GM18507 (cell line): ENCODE measurements at regions not wholly inside any gene's neighbourhood (a gene's known extent, or its start where the extent isn't known, plus 50 kb on each side); places are given as distances from the start of the nearest gene placed in this dataset.
"Not testable (repeated sequence)": the region's sequence is repeated elsewhere in the genome, so short reads cannot be mapped to it uniquely, and the experiment has no call there.

ENCODE experiments used
- DNase-seq: peaks from one replicate; pipeline ENCODE4 v3.0.0; 2011; ENCODE audit warnings: low read depth; ENCODE audit not compliant: insufficient read length; ENCODE audit errors: extremely low spot score
- FAIRE-seq: peaks from 2 replicates; lab custom pipeline; 2011; peaks lifted over from hg19 to GRCh38; lab: Jason Lieb, UNC

DNA sequence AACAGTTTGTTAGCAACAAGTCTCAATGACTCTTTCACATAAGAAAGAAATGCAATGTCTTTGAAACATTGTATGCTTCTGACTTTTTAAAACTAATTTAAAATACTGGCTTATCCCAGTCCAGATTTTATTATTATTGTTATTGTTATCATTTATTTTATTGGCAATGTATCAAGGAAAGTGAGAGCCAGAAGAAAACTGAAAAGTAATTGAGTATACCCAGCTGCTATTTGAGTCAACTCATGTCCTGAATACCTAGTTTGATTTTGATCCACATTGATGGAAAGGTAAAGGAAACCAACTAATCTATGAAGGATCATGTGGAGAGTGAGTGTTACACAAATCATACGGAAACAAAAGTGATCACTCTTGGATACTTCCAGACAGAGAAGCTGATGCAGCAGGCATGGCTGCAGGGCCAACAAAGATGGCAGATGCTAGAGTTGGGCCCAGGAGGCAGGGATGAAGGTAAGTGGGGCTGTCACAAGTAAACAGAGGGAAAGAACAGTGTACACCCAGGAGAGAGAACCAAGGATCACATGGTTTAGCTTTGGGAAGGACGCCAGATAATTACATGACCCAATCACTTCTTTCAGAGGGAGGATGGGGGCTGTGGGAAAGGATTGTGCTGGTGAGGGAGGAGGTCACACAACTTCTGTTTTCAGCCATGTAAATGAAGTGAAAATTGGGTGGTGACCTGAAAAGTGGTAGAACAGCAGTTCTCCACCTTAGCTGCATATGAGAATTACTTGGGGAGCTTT, 179.2 kb upstream of the NAMPT start:
- DNase-seq (no peak), FAIRE-seq (no peak)

- DNase-seq: no peak
- FAIRE-seq: no peak
These were observed 178.2 kb upstream of the NAMPT start for GRCh38 chr7:106462914-106463482.

GRCh38 chr7:106462365-106462859, 177.6 kb upstream of the NAMPT start:
- DNase-seq (peak; percentile 11), FAIRE-seq (peak; percentile 76)

DNA sequence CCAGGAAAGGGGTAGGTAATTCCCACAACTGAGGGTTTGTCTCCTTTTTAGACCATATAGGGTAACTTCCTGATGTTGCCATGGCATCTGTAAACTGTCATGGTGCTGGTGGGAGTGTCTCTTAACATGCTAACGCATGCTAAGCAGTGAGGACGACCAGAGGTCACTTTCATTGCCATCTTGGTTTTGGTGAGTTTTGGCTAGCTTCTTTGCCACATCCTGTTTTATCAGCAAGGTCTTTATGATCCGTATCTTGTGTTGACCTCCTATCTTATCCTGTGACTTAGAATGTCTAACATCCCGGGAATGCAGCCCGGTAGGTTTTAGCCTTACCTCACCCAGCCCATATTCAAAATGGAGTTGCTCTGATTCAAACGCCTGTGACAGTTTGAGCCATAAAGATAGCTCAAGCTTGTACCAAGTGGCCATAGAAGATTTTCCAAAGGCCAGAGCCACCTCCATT, 176.0 kb upstream of the NAMPT start:
- FAIRE-seq: no peak
- DNase-seq: no peak

DNA sequence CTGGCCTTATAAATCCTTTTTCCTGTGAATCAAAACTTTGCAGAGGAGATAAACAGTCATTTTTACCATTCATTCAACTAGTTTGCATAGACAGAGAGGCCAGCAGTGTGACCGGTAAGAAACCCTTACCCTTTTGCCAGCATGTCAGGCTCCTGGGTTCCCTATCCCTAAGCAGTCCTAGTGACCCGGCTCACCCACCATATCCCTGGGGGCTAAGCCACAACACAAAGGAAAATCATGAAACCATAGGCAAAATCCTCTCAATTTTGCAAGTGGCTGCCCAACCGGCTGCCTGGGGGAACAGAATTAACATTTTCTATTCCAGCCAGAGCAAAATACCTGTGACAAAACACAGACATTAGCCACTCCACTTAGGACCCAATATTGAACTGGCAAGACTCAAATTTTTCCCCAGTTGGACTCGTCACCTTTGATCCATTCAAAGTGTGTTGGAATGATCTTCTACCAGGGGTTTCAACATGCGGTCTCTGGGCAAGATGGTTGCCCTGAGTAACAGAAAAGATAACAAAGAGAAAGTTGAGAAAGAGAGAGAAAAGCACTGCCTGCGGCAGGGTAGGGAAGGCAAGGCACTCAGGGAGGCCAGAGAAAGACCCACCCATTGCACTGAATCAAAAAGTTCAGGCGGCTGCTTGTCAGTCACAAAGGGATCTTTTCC, 174.8 kb upstream of the NAMPT start:
- DNase-seq: no peak
- FAIRE-seq: no peak

DNA sequence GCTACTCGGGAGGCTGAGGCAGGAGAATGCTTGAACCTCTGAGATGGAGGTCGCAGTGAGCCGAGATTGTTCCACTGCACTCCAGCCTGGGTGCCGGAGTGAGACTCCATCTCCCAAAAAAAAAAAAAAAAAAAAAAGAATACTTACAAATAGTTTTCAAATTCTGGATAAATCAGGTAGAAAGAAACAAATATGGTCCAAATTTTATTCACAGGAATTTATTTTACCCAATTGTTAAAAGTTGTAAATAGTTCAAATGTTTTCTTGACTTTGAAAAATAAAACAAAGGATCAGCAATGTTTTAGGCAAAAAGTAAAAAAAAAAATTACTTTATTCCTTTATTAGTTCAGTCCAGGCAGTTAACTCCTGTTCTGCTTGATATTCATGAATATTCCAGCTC, 172.9 kb upstream of the NAMPT start:
- DNase-seq (no peak), FAIRE-seq (no peak)

- no peak for DNase-seq
- FAIRE-seq: no peak
These were observed 171.5 kb upstream of the NAMPT start for GRCh38 chr7:106456329-106456728.

DNA sequence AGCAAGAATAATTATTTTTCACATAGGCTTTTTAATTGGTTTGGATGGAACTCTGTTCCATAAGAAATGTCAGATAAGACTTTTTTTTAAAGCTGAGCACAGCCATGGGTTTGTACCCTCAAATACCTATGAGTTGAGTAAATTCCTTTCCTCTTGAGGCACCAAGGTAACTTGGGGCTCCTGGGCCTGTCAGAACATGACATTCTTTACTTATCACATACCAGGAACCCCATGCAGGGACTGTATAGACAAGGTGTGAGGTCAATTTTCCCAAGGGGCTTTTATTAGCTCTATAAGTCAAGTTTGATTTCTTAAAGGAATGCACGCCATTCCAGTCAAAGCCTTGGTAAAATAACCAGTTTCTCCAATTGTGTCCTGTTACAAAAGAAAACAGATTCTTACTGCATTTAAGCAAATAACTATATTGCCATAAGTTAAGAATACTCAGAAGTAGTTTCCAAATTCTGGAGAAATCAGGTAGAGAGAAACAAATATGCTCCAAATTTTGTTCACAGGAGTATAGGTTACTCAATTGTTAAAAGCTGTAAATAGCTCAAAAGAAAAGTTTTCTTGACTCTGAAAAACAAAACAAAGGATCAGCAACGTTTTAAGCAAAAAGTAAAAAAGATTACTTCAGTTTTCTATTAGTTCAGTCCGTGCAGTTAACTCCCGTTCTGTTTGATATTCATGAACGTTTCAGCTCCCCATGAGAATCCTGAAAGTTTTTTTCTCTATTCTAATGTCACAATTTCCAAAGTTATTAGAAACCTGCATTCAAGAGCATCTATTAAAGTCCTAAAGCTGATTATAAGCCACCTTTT, 167.5 kb upstream of the NAMPT start:
- no peak for FAIRE-seq

DNA sequence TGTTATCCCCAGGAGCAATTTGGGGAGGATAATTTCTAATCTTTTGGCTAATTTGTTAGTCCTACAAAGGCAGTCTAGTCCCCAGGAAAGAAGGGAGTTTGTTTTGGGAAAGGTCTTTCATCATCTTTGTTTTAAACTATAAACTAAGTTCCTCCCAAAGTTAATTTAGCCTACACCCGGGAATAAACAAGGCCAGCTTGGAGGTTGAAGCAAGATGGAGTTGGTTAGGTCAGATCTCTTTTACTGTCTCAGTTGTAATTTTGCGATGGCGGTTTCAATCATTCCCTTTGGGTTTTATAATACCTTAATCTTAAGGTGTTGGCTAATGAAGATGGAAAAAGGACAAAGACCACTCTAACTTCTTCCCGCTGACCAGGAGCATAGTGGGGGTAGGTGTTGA, 166.4 kb upstream of the NAMPT start:
- no peak for DNase-seq
- no peak for FAIRE-seq

More for the DNA sequence above, 167.5 kb upstream of the NAMPT start:
- no peak for DNase-seq

DNA sequence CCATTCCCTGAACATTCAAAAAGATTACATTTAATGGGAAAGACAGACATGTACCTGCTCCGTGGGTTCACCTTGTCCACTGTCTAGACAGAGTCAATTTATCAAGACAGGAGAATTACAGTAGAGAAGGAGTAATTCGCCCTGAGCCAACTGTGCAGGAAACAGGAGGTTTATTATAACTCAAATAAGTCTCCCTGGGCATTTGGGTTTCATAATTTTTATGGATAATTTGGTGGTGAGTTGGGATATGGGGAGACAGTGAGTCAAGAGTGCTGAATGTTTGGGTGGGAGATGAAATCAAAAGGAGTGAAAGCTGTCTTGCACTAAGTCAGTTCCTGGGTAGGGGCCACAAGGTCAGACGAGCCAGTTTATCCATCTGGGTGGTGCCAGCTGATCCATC, 165.9 kb upstream of the NAMPT start:
- FAIRE-seq (no peak), DNase-seq (no peak)

GRCh38 chr7:106448992-106449859, 164.4 kb upstream of the NAMPT start:
- DNase-seq (no peak), FAIRE-seq (no peak)

DNA sequence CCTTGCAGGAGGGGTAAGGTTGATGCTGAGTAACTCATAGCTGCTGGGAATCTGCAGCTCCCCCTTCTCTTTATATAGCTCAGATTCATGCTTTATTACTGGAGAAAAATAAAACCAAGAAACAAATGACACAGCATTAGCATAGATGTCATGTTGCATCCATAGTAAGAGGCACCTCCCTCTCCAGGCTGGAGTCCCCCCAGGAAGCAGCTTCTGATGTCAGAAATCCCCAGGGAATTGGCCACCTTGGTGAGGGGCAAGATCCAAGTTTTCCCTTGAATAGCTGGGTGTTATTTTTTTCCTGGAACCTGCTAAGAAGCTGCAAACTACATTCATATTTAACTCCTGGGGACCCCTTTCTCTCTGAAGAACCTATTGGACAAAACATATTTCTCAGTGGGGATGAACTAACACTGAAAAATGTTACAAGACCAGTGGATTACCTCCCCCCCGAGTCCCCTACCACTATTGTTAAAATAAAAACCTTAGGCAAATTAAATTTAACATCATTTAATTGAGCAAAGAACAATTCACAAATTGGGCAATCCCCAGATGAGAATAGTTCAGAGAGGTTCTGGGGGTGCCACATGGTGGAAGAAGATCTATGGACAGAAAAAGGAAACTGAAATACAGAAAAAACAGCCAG, 163.7 kb upstream of the NAMPT start:
- FAIRE-seq (no peak), DNase-seq (no peak)

DNA sequence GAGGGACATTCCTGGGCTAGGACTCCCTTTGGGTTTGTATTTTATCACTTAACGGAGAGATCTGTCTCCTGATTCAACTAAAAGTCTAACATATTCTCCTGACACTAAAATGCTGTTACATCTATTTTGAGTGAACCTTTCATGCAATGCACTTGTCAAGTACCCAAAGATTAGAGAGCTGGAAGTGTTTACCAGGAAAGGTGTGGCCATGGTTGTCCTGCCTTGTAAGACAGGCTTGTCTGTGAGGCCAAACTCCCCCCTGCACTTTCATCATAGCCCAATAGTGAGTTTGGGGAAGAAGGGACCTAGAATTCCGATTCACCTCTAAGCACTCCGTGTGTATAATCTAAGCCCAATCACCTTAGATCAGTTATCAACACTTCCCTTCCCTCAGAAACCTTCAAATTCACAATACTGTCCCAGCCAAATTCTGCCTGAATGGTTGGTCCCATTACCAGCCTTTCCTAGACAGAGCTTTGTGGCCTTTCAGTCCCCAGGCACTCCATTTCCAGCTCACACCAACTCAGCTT, 162.6 kb upstream of the NAMPT start:
- FAIRE-seq: no peak
- no peak for DNase-seq

- not testable (repeated sequence) for DNase-seq, FAIRE-seq
These were observed 160.6 kb upstream of the NAMPT start for GRCh38 chr7:106445366-106445765.

GRCh38 chr7:106444068-106444655, 159.4 kb upstream of the NAMPT start:
- no peak for DNase-seq
- no peak for FAIRE-seq

DNA sequence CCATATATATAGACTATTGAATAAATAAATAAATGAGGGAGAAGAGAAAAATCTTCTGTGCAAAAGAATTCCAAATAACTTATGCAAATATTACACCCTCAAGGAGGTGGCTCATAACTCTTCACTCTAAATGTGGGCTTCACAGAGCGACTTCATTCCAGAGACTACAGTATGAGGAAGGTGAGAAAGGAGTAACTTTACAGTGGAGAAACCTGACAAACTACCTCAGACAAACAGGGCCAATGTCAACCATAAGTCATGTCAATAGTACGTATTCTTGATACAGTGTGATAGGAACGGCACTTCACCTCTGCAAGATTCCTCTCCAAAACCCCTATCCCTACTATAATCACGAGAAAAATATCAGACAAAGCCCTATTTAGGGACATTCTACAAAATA, 158.4 kb upstream of the NAMPT start:
- no peak for FAIRE-seq
- no peak for DNase-seq

DNA sequence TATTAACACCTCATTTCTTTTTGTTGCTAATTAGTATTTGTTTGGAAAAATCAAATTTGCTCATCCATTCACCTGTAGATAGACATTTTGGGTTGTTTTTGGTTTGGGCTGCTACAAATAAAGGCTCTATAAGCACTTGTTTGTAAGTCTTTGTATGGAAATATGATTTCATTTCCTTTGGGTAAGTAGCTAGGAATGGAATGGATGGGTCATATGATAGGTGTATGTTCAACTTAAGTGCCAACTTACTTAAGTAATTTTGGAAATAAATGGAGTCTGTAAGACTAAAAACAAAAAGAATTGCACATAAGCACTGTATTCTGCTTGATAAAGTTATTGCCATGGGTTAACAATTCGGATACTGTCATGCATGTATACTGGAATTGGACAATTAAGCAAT, 157.7 kb upstream of the NAMPT start:
- DNase-seq (no peak), FAIRE-seq (no peak)

- not testable (repeated sequence) for DNase-seq, FAIRE-seq
These were observed 156.6 kb upstream of the NAMPT start for GRCh38 chr7:106441343-106441742.
